DOHH2 (cell line): ENCODE measurements at regions not wholly inside any gene's neighbourhood (a gene's known extent, or its start where the extent isn't known, plus 50 kb on each side); places are given as distances from the start of the nearest gene placed in this dataset.

Source experiments
- H3F3A ChIP-seq: fragments of 200-600 bp; sonication (generic), shearing (Covaris generic); 2 replicates; pipeline ENCODE4 v1.6.0; 2016; ENCODE audit warnings: antibody characterized with exemption, mild to moderate bottlenecking; ENCODE audit not compliant: control insufficient read depth, insufficient read depth
- H3K27ac ChIP-seq: fragments of 200-600 bp; sonication (generic); 2 replicates; pipeline ENCODE4 v1.5.1; 2014; ENCODE audit warnings: low read depth, mild to moderate bottlenecking, low read length, moderate library complexity
- H3K27me3 ChIP-seq: fragments of 200-600 bp; sonication (generic); 2 replicates; pipeline ENCODE4 v1.6.1; 2014; ENCODE audit warnings: mild to moderate bottlenecking, low read length, mixed read lengths; ENCODE audit not compliant: control insufficient read depth
- H3K36me3 ChIP-seq: fragments of 200-600 bp; sonication (generic); 2 replicates; pipeline ENCODE4 v1.6.1; 2014; ENCODE audit warnings: mild to moderate bottlenecking, low read length, moderate library complexity, mixed read lengths; ENCODE audit not compliant: control insufficient read depth
- H3K4me1 ChIP-seq: fragments of 200-600 bp; sonication (generic); 2 replicates; pipeline ENCODE4 v1.6.1; 2014; ENCODE audit warnings: mild to moderate bottlenecking, low read length, mixed read lengths; ENCODE audit not compliant: control insufficient read depth
- H3K4me2 ChIP-seq: fragments of 200-600 bp; sonication (generic); 2 replicates; pipeline ENCODE4 v1.6.0; 2014; ENCODE audit warnings: mild to moderate bottlenecking, low read length, moderate library complexity
- H3K4me3 ChIP-seq: fragments of 200-600 bp; sonication (generic); 2 replicates; pipeline ENCODE4 v1.5.1; 2014; ENCODE audit warnings: mild to moderate bottlenecking, low read length, mixed read lengths
- H3K79me2 ChIP-seq: fragments of 200-600 bp; sonication (generic); 2 replicates; pipeline ENCODE4 v1.6.1; 2014; ENCODE audit warnings: mild to moderate bottlenecking, low read length, mixed read lengths; ENCODE audit not compliant: control insufficient read depth
- H3K9me2 ChIP-seq: fragments of 200-600 bp; sonication (generic); replicated peaks from 2 replicates; pipeline ENCODE4 v1.6.1; 2014; ENCODE audit warnings: mild to moderate bottlenecking, low read length, mixed read lengths; ENCODE audit not compliant: control insufficient read depth
- H3K9me3 ChIP-seq: fragments of 200-600 bp; sonication (generic); 2 replicates; pipeline ENCODE4 v1.6.1; 2014; ENCODE audit warnings: antibody characterized with exemption, low read length, mixed read lengths; ENCODE audit not compliant: control insufficient read depth, insufficient read depth
- H4K20me1 ChIP-seq: fragments of 200-600 bp; sonication (generic); 2 replicates; pipeline ENCODE4 v1.6.0; 2014; ENCODE audit warnings: low read depth, mild to moderate bottlenecking, antibody characterized with exemption, low read length, moderate library complexity; ENCODE audit not compliant: control insufficient read depth, insufficient read depth
- EZH2phosphoT487 ChIP-seq: fragments of 200-600 bp; sonication (generic); IDR thresholded peaks from 2 replicates; pipeline ENCODE4 v1.6.1; 2017; ENCODE audit warnings: borderline replicate concordance, mild to moderate bottlenecking, antibody characterized with exemption, low read length, moderate library complexity, mixed read lengths
- TF ChIP-seq, protein P1 (sequence below): fragments of 200-600 bp; sonication (generic); IDR thresholded peaks from one replicate; pipeline ENCODE4 v1.5.1; 2014; ENCODE audit warnings: antibody characterized with exemption, mild to moderate bottlenecking, low read depth, low read length; ENCODE audit not compliant: poor library complexity, severe bottlenecking

DNA sequence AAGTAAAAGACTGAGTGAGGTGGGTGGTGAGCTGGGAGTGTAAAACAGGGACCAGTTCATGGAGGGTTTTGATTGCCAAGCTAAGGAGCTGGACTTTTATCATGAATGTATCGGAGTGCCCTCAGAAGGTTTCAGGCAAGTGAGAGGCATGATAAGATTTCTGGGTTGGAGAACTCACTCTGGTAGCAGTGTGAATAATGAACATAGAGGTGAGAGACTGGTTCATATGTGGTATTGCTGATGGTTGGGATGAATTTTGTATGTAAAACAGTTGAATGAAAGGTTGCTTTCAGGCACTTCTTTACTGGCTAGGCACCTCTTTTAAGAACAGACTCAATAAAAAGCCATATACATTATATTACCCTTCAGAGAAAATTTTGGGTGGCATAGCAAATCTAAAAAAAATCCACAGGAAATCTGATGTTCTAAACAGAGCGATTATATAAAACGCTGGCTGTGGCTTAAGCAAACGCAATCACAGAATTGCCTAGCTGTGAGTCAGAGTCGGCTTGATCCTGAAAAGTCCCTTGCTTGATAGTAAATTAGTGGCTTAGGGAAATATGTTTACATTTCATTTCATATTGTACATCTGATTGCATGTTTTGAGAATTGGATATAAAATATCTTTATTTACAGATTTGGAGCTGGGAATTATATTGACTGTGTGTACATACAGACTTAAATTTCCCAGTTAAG, 92.9 kb upstream of the HDAC9 start:
- Histone ChIP-seq H3F3A (no peaks in the 10 kb centered on the region), H3K9me3 (no peaks in the 10 kb centered on the region), H3K4me2 (no peak overlapping the region), H3K79me2 (no peaks in the 10 kb centered on the region), H3K9me2 (no peaks in the 10 kb centered on the region), H3K36me3 (no peaks in the 10 kb centered on the region), H3K27me3 (no peaks in the 10 kb centered on the region), H3K27ac (no peak overlapping the region), H3K4me1 (0 out of 2 replicates have a peak, but pooled peaks cover 5% of the 10 kb centered on the region), H3K4me3 (no peak overlapping the region), H4K20me1 (no peaks in the 10 kb centered on the region)
- TF ChIP-seq EZH2phosphoT487 = no peak
- TF ChIP-seq, protein P1, sequence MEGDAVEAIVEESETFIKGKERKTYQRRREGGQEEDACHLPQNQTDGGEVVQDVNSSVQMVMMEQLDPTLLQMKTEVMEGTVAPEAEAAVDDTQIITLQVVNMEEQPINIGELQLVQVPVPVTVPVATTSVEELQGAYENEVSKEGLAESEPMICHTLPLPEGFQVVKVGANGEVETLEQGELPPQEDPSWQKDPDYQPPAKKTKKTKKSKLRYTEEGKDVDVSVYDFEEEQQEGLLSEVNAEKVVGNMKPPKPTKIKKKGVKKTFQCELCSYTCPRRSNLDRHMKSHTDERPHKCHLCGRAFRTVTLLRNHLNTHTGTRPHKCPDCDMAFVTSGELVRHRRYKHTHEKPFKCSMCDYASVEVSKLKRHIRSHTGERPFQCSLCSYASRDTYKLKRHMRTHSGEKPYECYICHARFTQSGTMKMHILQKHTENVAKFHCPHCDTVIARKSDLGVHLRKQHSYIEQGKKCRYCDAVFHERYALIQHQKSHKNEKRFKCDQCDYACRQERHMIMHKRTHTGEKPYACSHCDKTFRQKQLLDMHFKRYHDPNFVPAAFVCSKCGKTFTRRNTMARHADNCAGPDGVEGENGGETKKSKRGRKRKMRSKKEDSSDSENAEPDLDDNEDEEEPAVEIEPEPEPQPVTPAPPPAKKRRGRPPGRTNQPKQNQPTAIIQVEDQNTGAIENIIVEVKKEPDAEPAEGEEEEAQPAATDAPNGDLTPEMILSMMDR = no peak

DNA sequence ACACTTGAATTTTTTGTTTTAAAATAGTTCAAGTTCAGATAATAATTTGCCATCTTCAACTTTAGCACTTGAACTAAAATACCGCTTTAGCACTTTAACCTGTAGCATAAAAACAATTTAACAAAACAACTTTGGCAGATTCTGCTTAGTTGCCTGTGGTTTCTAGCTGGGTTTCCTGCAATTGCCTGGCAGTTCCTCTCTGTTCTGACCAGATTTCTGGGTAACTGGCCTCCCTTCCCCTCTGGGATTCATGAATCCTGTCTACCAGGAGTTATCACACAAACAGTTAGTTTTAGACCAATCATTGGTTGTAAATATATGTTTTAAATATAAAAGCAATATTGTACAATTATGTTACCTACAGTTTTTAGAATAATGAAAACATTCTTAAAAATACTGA, 89.8 kb upstream of the HDAC9 start:
- Histone ChIP-seq H3K79me2 (no peaks in the 10 kb centered on the region), H3K27ac (no peak overlapping the region), H3K27me3 (no peaks in the 10 kb centered on the region), H3K4me2 (no peak overlapping the region), H3K36me3 (no peaks in the 10 kb centered on the region), H3K4me3 (no peak overlapping the region), H3K9me3 (no peaks in the 10 kb centered on the region), H3K9me2 (no peaks in the 10 kb centered on the region), H4K20me1 (no peaks in the 10 kb centered on the region), H3K4me1 (0 out of 2 replicates have a peak, but pooled peaks cover 5% of the 10 kb centered on the region), H3F3A (no peaks in the 10 kb centered on the region)
- TF ChIP-seq, protein P1 = no peak
- TF ChIP-seq EZH2phosphoT487 = no peak

DNA sequence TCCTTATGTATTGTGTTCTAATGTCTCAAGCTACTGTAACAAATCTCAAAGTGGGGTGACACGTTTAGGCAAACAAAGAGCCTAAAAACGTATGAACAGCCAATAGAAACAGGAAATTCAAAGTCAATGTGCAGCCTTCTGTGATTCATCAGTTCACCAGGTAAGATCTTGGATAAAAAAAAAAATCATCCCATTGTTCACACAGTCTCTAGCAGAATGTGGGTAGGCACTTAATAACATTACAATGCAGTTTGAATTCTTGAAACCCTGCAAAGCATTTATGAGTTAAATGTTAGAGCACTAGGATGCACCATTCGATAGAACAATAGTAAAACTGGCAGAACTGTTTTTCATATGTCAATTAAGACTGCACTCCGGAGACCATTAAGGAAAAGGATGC, 88.2 kb upstream of the HDAC9 start:
- TF ChIP-seq, protein P1 = no peak

More for the DNA sequence above, 88.2 kb upstream of the HDAC9 start:
- H3K27me3 ChIP-seq = no peaks in the 10 kb centered on the region
- no peaks in the 10 kb centered on the region for H4K20me1 ChIP-seq
- H3F3A ChIP-seq = no peaks in the 10 kb centered on the region
- no peaks in the 10 kb centered on the region for H3K79me2 ChIP-seq
- H3K4me3 ChIP-seq = no peak overlapping the region
- H3K4me2 ChIP-seq = no peak overlapping the region
- H3K9me3 ChIP-seq = no peaks in the 10 kb centered on the region
- no peaks in the 10 kb centered on the region for H3K4me1 ChIP-seq
- no peaks in the 10 kb centered on the region for H3K36me3 ChIP-seq
- H3K27ac ChIP-seq = no peak overlapping the region
- no peaks in the 10 kb centered on the region for H3K9me2 ChIP-seq
